ENCODE measurements at regions not wholly inside any gene's neighbourhood (a gene's known extent, or its start where the extent isn't known, plus 50 kb on each side); places are given as distances from the start of the nearest gene placed in this dataset.

DNA sequence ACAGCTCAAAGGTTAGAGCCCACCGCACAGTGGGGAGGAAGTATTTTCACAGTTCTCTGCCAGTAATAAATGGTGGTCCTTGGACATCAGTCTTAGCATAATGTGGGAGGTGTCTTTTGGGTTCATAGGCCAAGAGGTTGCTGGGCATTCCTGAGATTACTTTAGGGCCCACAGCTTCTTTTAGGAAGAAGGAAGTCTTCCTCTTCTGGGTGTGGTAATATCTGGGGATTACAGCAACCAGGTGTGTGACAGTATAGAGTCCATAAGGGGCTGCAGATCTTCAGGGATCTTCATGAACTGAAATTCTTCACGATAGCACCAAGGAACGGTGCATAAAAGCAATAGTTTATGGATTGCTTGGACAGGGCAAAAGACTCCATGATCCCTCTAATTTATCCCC, 56.2 kb upstream of the PTGR2 start:
- no peaks in the 10 kb centered on the region for H3K27me3 ChIP-seq (ENCODE audit: control insufficient read depth, insufficient read depth, low read length)
- DNase-seq (ENCODE audit: low read depth) (no peak), FAIRE-seq (no peak)

DNA sequence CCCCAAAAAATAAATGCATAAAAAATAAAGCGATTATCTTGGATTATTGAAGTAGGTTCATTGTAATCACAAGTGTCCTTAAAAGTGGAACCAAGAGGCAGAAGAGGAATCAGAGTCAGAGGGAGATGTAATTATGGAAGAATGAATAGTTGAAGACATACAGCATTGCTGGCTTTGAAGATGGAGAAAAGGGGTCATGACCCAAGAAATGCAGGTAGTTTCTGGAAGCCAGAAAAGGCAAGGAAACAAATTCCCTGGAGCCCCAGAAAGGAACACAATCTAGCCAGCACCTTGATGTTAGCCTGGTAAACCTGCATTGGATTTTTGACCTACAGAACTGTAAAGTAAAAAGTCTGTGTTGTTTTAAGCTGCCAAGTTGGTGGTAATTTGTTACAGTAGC, 57.5 kb upstream of the PTGR2 start:
- TF ChIP-seq, protein P1, sequence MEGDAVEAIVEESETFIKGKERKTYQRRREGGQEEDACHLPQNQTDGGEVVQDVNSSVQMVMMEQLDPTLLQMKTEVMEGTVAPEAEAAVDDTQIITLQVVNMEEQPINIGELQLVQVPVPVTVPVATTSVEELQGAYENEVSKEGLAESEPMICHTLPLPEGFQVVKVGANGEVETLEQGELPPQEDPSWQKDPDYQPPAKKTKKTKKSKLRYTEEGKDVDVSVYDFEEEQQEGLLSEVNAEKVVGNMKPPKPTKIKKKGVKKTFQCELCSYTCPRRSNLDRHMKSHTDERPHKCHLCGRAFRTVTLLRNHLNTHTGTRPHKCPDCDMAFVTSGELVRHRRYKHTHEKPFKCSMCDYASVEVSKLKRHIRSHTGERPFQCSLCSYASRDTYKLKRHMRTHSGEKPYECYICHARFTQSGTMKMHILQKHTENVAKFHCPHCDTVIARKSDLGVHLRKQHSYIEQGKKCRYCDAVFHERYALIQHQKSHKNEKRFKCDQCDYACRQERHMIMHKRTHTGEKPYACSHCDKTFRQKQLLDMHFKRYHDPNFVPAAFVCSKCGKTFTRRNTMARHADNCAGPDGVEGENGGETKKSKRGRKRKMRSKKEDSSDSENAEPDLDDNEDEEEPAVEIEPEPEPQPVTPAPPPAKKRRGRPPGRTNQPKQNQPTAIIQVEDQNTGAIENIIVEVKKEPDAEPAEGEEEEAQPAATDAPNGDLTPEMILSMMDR (IDR thresholded peaks at IDR 0.05; ENCODE audit: insufficient read depth, low read length, severe bottlenecking): no peak

More for the DNA sequence above, 56.2 kb upstream of the PTGR2 start:
- TF ChIP-seq, protein P1 (IDR thresholded peaks at IDR 0.05; ENCODE audit: insufficient read depth, low read length, severe bottlenecking): no peak
- Histone ChIP-seq H3K36me3 (ENCODE audit: control insufficient read depth, insufficient read depth, low read length) (no peaks in the 10 kb centered on the region), H3K4me3 (ENCODE audit: low read depth, low read length) (no peak overlapping the region)

DNA sequence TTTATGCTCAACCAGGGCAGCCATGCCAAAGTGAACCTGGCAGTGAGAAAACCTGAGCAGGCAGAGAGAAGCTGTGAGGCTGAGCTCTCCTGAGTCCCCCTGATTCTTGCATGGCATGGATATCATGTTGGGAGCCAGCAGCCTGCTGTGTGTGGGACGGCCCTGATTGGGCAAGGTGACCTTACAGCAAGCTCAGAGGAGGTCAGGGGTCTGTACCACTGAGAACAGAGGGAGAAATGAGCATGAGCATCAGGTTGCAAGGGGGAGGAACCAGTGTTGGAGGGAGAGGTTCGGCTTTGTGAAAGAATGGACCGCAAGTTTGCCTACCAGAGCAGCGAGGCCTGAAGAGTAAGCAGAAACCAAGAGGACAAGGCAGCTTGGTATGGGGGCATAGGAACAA, 59.1 kb upstream of the PTGR2 start:
- Histone ChIP-seq H3K36me3 (ENCODE audit: control insufficient read depth, insufficient read depth, low read length) (no peaks in the 10 kb centered on the region), H3K4me3 (ENCODE audit: low read depth, low read length) (no peak overlapping the region), H3K27me3 (ENCODE audit: control insufficient read depth, insufficient read depth, low read length) (no peaks in the 10 kb centered on the region)
- TF ChIP-seq, protein P1 (IDR thresholded peaks at IDR 0.05; ENCODE audit: insufficient read depth, low read length, severe bottlenecking): no peak
- no peak for DNase-seq (ENCODE audit: low read depth)
- FAIRE-seq: no peak

More for the DNA sequence above, 57.5 kb upstream of the PTGR2 start:
- FAIRE-seq: no peak
- Histone ChIP-seq H3K36me3 (ENCODE audit: control insufficient read depth, insufficient read depth, low read length) (no peaks in the 10 kb centered on the region), H3K4me3 (ENCODE audit: low read depth, low read length) (no peak overlapping the region), H3K27me3 (ENCODE audit: control insufficient read depth, insufficient read depth, low read length) (no peaks in the 10 kb centered on the region)
- no peak for DNase-seq (ENCODE audit: low read depth)

DNA sequence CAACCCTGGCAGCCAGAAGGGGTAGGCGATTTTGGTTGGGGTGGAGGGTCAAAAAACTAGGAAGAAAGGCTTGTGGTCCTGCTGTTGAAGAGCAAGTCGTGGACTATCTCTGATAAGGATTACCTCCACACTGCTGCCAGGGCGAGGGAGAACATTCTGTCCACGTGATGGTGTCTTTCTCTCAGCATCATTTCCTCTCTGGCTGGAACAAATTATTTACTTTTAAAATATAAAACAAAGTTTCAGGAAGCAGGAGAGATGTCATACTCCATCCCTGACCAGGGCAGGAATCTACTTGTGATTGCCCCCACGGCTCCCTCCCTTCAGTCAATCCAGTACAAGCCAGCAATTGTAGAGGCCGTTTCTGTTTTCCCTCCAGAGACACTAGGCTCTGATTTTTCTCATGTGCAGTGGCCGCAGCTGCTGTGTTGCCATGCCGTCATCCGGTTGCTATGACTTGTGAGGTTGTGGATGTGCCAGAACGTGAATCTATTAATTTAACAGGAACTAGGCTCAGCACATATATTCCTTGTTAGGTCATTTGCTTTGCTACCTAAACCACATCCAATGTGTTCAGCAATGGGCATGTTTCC, 61.5 kb upstream of the PTGR2 start:
- peak; percentile 85 for DNase-seq (ENCODE audit: low read depth)
- TF ChIP-seq, protein P1 (IDR thresholded peaks at IDR 0.05; ENCODE audit: insufficient read depth, low read length, severe bottlenecking): no peak
- Histone ChIP-seq H3K27me3 (ENCODE audit: control insufficient read depth, insufficient read depth, low read length) (no peaks in the 10 kb centered on the region), H3K36me3 (ENCODE audit: control insufficient read depth, insufficient read depth, low read length) (no peaks in the 10 kb centered on the region), H3K4me3 (ENCODE audit: low read depth, low read length) (no peak overlapping the region)
- FAIRE-seq: no peak

DNA sequence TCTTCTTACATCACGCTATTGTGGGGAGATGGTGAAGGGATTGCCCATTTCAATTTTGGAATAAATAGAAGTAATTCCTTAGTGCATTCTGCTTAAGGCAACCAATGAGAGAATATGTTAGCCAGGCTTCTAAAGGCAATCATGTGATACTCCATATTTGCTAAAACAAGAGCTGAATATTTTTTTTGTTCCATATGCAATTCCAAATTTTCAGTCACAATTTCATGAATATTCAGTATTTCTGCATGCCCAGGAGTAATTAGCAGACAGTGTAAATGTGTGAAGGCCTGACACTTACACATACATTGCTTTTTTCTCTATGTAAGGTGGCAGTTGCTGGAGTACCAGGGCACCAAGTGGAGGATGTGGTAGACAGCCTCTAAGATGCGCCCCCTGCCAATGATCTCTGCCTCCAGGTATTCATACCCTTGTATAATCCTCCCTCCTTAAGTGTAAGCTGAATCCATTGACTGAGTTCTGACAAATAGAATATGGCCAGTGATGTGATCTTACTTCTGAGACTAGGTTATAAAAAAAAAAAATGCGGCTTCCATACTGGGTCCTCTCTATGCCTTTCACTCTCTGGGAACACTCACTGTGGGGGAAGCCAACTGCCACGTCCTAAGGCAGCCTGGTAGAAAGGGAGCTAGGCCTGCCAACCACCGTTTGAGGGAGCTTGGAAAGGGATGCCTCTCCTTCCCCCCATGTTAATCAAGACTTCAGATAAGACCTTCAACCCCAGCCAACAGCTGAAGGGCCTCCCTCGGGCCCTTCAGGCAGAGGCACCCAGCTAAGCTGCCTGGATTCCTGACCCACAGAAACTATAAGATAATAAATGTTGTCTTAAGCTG, 62.7 kb upstream of the PTGR2 start:
- H3K4me3 ChIP-seq (ENCODE audit: low read depth, low read length): no peak overlapping the region
- TF ChIP-seq, protein P1 (IDR thresholded peaks at IDR 0.05; ENCODE audit: insufficient read depth, low read length, severe bottlenecking): no peak

More for the DNA sequence above, 62.7 kb upstream of the PTGR2 start:
- DNase-seq (ENCODE audit: low read depth) (no peak), FAIRE-seq (no peak)
- Histone ChIP-seq H3K27me3 (ENCODE audit: control insufficient read depth, insufficient read depth, low read length) (no peaks in the 10 kb centered on the region), H3K36me3 (ENCODE audit: control insufficient read depth, insufficient read depth, low read length) (no peaks in the 10 kb centered on the region)
